NCI-H187 treated with DMSO at 0.1 percent for 48 hours (cell line): ENCODE measurements at regions not wholly inside any gene's neighbourhood (a gene's known extent, or its start where the extent isn't known, plus 50 kb on each side); places are given as distances from the start of the nearest gene placed in this dataset.

Experiments used
- DNase-seq: peaks from one replicate; lab custom pipeline; 2025; lab: John Stamatoyannopoulos, UW

- no peak for DNase-seq
Observed at GRCh38 chr6:14734052-14734415, 511.8 kb upstream of the JARID2 start.

- no peak for DNase-seq
Observed at GRCh38 chr6:14734416-14735340, 511.2 kb upstream of the JARID2 start.

DNA sequence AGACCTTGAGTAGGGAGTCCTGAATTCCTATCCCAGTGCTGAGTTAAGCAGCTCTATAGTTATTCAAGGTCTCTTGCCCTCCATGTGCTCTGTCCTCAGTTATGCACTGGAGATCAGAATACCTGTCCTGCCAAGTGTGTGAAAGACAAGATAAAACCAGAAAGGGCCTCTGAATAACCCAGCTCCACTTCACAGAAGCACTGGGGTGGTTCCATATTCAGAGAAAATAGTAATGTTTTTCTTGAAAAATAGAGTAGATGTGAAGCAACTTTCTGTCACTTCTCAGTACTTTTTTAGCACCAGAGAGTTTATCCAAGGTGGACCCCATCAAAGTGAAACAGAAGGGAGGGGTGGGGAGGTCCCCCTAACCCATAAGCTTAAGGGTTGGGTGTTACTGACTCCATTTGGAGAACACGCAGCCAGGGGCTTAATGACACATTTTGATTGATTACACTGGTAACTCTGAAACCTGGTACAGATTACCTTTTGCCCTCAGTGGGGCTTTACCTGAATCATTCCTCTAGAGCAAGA, 509.8 kb upstream of the JARID2 start:
- no peak for DNase-seq

DNA sequence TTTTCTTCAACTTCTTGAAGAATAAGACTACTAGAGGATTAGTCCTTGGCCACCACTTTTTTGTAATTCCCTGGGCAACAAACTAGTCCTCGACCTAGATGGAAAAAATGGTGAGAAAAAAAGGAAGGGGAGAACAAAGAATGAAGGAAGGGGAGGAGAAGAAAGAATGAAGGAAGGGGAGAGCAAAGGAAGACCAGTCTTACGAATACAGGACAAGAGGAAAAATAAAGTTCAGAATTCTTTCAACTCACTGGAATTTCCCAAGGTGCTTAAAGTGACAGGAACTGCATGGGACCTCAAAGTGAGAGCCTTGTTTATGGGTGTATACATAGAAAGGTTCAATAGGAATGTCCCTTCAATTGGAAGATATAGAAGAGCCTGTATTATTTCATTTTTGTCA, 509.3 kb upstream of the JARID2 start:
- DNase-seq, result no peak

DNA sequence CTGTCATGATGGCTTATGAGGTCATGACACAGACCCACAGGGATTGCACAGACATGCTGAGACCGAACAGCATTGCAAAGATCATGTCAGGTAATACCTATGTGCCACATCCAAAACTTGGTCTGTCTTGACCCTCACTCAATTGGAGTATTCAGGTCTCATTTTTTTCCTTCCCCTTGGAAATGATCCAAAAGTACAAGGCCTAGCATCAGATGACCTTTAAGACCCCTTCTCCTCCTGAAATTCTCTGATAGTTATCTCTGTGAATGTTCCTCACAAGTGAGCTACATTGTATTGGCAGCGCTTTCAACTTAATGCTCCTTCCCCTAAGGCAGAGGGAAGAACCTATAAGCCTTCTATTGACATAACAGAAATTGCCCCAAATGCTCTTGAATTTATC, 507.4 kb upstream of the JARID2 start:
- DNase-seq, result no peak

- peak; percentile 14 for DNase-seq
Observed at GRCh38 chr6:14738933-14739332, 506.9 kb upstream of the JARID2 start.

DNA sequence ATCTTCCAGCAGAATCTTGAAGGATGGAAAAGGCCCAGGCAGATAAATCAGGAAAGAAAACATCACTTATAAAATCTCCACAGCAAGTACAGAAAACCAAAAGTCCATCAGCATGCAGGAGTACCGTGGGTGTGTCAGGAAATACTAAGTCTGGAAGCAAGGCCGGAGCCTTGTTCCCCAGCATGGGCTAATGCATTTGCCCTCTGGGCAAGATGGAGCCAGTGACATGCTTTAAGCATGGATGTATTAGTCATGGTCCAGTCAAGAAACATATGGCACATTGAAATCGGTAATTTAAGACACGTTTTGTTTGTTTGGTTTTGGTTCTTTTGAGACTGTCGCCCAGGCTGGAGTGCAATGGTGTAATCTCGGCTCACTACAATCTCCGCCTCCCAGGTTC, 506.0 kb upstream of the JARID2 start:
- no peak for DNase-seq

- DNase-seq, result no peak
Observed at GRCh38 chr6:14742171-14742570, 503.7 kb upstream of the JARID2 start.

GRCh38 chr6:14742680-14743079, 503.2 kb upstream of the JARID2 start:
- no peak for DNase-seq

DNA sequence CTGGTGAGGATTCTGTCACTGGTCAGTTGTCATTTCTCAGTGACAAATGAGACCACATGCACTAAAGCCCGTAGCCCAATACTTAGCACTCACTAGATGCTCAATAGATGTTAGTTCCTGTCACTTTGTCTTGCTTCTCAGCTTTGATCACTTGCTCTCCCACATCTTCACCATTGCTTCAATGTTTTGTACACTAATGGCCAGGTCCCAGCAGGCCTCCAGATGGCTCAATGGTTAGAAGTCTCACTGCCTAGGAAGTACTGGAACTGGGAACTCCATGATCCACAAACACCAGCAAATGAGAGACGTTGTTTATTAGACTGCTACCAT, 502.8 kb upstream of the JARID2 start:
- DNase-seq, result no peak

- no peak for DNase-seq
Observed at GRCh38 chr6:14743474-14744211, 502.2 kb upstream of the JARID2 start.

DNA sequence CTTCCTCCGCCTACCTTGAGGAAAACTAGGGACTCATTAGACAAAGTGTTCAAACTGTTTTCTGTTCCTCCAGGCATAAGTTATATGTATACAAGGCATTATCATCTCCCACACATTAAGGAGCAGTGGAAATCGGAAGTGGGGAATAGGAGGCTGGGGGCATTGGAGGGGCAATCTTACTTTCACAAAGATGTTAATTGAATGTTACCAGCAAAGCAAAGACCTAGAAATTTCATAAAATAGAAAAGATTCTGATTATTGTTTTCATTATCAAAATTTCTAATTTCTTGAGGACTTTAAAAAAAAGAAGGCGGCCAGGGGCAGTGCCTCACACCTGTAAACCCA, 501.7 kb upstream of the JARID2 start:
- no peak for DNase-seq

DNA sequence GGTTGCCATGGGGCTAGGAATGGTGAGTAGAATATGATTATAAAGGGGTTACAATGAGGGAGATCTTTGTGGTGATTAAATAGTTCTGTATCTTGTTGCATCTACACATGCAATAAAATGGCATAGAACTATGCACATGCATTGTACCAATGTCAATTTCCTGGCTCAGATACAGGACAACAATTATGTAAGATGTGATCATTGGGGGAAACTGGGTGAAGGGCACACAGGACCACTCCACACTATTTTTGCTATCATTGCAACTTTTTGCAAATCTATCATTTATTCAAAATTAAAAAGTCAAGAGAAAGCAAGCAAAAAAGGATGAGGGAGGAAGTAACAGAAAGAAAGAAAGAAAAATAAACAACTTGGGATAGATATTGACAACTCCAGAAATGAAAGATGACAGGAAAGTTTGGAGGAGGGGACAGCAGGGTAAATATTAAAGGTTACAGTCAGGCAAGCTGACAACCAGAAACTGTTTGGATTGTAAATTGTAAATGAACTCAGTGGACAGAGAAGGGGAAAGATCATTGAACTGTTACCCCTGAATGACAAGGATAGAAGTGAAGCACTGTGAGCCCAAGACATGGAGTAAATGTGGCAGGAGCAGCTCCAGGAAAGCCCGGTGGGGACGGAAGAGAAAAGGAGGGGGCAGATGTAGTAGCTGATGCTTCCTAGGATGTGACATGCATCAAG, 499.6 kb upstream of the JARID2 start:
- no peak for DNase-seq

DNA sequence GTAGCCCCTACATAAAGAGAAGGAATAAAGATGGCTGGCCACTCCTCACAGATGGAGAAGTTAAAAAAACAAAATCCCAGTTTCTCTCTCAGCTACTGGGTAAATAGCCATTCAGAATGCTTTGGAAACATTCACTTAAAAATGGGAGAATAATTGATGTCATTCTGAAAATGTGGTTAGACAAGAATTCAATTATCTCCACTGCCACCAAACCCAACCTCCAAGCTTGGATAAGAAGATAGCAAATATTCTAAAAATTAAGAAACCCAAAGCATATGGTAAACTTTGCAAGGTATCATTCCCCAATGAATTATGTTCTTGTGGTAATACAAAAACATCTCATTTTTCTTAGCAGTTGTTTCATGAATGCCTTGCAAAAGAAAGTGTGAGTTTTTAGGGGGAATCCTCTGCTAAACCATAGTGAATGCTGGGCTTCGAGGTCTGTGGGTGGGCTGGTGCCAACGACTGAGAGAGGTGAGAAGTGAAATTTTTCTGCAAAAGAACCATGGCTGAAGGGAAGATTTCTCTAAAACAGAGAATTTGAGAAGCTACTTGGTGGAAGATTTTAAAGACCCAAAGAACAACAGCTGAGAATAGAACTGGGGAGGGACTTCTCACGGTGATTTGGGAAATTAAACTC, 497.9 kb upstream of the JARID2 start:
- no peak for DNase-seq

GRCh38 chr6:14748679-14749078, 497.2 kb upstream of the JARID2 start:
- DNase-seq, result no peak

DNA sequence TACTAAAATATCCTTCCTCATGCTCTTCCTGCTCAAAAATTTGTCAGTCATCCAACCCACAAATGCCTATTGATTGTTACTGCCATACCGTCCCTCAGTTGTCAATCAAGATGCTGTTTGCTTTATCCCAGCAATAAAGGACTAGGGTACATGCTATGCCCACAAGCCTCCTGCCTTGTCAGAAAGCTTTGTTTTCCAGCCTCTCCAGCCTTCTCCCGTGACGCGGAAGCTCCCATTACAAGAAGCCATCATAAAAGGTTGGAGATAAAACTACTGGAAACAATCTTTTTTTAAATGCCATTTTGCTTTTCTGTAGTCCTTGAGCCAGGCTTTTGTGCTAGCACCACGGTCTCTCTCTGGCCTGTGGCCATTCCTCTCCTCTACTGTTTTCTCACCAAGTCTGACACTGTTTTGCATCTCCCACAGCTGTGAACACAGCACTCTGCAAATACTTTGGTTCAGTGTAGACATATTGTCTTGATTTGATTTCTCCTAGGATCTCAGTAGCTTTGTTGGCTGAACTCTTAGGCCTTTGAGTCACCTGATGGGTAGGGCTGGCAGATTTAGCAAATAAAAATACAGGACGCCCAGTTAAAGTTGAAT, 495.7 kb upstream of the JARID2 start:
- no peak for DNase-seq

- no peak for DNase-seq
Observed at GRCh38 chr6:14751645-14752175, 494.2 kb upstream of the JARID2 start.

GRCh38 chr6:14754751-14755513, 490.9 kb upstream of the JARID2 start:
- DNase-seq, result no peak

DNA sequence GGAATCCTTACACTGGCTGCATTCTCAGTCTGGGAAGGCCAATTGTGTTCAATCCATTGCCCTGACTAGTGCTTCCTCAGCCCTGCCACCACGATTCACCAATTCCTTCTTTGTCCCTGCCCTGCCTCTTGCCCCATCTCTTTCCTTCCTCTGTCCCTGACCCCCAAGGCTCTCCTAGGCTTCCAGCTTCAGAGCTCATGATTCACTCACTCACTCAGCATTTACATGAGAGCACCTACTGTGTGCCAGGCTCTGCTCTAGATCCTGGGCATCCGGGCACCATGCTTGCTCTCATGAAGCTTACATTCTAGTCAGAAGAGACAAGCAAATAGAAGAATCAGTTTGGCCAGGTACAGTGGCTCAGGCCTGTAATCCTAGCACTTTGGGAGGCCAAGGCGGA, 489.5 kb upstream of the JARID2 start:
- no peak for DNase-seq

DNA sequence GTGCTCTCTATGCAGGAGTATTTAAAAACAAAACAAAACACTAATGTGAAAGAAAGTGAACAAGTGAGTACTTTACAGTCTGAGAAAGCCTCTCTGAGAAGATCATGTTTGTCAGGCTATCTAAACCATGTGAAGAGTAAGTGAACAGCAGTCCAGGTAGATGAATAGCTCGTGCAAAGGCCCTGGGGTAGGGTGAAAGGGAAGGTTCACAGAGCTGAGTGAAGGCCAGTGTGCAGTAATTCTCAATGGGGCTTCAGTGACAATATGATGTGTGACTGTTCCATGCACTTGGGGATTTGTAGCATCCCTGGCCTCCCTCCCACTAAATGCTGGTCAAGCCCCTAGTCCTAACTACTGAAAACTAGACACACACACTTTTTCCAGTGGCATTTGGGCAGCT, 488.9 kb upstream of the JARID2 start:
- no peak for DNase-seq

- DNase-seq, result no peak
Observed at GRCh38 chr6:14757418-14757817, 488.5 kb upstream of the JARID2 start.
